ENCODE measurements at regions not wholly inside any gene's neighbourhood (a gene's known extent, or its start where the extent isn't known, plus 50 kb on each side); places are given as distances from the start of the nearest gene placed in this dataset.
A peak's percentile ranks its signal among the peaks of the same experiment; 100 is the strongest.

- no peak for DNase-seq
- intact Hi-C loops (cut with DNase I) = no loop called here
These were observed 55.2 kb downstream of the IRX2 start for GRCh38 chr5:2696156-2696807.

DNA sequence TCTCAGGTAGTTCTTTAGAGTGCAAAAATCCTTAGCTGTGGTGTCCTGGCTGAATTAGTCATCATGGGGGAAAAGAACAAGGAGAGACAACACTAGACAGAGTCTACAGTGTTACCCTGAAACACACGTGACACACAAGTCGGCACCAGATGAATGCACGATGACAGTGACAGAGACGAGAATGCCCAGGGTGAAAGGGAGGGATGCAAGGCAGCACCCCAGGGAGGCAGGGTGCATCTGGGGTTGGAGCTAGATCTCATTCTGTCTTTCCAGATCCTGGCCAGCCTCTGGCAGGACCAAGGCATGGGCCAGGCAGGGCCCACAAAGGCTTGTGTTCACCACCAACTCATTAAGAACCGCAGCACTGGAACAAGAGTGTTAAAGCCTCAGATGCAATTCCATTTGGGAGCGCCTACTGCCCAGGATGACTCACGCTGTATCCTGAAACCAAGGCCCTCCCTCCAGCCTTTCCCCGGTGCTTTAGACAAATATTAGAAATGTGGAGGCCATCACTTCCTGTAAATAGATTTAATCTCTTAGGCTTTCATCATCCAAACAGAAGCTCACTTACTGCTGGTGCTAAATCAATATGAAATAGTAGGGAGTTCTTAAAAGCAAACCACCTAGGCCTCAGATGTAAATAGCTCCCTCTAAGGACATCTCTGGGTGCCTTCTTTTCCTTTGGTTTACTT, 56.1 kb downstream of the IRX2 start:
- no peak for DNase-seq
- intact Hi-C loops (cut with DNase I) = no loop called here

GRCh38 chr5:2691530-2691929, 59.9 kb downstream of the IRX2 start:
- intact Hi-C loops (cut with DNase I) = no loop called here
- DNase-seq = no peak

DNA sequence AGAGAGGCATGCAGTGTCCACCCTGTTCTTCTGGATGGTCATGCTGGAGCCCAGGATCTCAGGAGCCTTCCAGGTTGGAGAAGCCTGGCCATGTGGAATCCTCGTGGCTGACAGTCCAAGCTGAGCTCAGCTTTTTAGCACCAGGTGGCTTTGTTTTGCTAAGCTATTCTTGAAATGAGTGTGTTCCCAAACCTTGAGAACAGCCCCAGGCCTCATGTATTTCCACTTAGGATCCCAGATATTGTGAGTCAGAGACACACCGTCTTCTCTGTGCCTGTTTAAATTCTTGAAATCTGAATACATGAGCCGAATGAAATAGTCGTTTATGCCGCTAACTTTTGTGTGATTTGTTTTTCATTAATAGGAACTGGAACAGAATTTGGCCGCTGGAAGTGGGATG, 61.2 kb downstream of the IRX2 start:
- peak in 2 of 42 donors; percentile 16 to 23 for DNase-seq
- intact Hi-C loops (cut with DNase I) = no loop called here

- intact Hi-C loops (cut with DNase I) = no loop called here
- peak in 2 of 42 donors; percentile 17 to 27 for DNase-seq
These were observed 62.9 kb downstream of the IRX2 start for GRCh38 chr5:2688586-2688985.

DNA sequence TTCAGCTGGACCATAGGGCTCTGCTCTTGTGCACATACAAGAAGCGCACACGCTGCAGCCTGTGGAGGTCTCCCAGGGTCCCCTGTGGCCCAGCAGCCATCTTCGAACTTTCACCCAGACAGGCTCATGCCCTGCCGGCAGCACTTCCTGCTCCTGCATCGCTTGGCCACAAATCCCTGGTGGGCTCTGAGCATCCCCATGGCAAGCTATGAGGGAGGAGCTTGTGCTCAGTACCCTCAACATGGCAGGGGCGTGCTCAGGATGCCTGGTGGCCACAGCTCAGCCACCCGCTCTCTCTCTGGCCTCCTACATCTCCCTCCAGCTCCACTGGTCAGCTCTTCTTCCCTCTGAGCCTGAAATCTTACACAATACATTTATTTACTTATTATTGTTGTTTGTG, 63.7 kb downstream of the IRX2 start:
- DNase-seq = peak in 2 of 42 donors; percentile 17 to 33
- intact Hi-C loops (cut with DNase I) = no loop called here

GRCh38 chr5:2686321-2687124, 65.0 kb downstream of the IRX2 start:
- peak in 21 of 42 donors; percentile 14 to 66 (median 34) for DNase-seq

DNA sequence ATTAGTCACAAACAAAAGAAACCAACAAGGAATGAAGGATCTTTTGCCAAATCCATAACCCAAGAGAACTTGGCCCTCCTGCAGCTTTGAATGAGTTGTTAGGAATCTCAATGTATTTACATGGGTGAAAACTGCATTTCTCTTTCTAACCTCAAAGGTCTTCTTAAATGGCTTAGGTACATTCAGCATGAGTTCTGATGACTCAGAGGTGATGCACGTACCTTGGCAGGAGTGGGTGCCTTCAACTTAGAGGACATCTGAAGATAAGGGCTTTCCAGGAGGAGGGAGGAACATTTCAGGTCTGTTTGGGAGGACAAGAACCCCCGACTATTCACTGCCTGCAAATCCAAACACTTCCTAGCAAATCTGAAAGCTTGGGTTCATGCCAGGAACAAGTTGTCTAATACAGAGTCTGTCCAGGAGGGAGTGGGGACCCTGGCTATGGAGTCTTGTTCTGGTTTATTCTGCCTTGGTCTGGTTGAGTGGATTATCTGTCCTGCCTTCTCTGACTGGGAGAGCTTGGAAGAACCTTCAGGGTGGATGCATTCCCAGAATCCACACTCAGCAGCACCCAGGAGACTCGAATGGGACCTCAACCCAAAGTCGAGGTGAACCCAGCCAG, 65.7 kb downstream of the IRX2 start:
- peak in 2 of 42 donors; percentile 25 to 32 for DNase-seq
- intact Hi-C loops (cut with DNase I) = no loop called here

More at GRCh38 chr5:2686321-2687124, 65.0 kb downstream of the IRX2 start:
- intact Hi-C loops (cut with DNase I) = no loop called here

GRCh38 chr5:2684606-2685005, 66.9 kb downstream of the IRX2 start:
- DNase-seq = peak in 1 of 42 donors; percentile 33
- intact Hi-C loops (cut with DNase I) = no loop called here

- intact Hi-C loops (cut with DNase I) = no loop called here
- peak in 1 of 42 donors; percentile 13 for DNase-seq
These were observed 67.8 kb downstream of the IRX2 start for GRCh38 chr5:2683720-2684119.

GRCh38 chr5:2681476-2681875, 70.0 kb downstream of the IRX2 start:
- intact Hi-C loops (cut with DNase I) = no loop called here
- no peak for DNase-seq

GRCh38 chr5:2680979-2681378, 70.5 kb downstream of the IRX2 start:
- intact Hi-C loops (cut with DNase I) = no loop called here
- DNase-seq = no peak

GRCh38 chr5:2677689-2678088, 73.8 kb downstream of the IRX2 start:
- intact Hi-C loops (cut with DNase I) = no loop called here
- DNase-seq = no peak

GRCh38 chr5:2675548-2675947, 75.9 kb downstream of the IRX2 start:
- peak in 2 of 42 donors; percentile 36 to 38 for DNase-seq
- intact Hi-C loops (cut with DNase I) = no loop called here

GRCh38 chr5:2674456-2674855, 77.0 kb downstream of the IRX2 start:
- peak in 1 of 42 donors; percentile 20 for DNase-seq
- intact Hi-C loops (cut with DNase I) = no loop called here

- DNase-seq = peak in 1 of 42 donors; percentile 34
- intact Hi-C loops (cut with DNase I) = no loop called here
These were observed 80.5 kb downstream of the IRX2 start for GRCh38 chr5:2670940-2671339.

DNA sequence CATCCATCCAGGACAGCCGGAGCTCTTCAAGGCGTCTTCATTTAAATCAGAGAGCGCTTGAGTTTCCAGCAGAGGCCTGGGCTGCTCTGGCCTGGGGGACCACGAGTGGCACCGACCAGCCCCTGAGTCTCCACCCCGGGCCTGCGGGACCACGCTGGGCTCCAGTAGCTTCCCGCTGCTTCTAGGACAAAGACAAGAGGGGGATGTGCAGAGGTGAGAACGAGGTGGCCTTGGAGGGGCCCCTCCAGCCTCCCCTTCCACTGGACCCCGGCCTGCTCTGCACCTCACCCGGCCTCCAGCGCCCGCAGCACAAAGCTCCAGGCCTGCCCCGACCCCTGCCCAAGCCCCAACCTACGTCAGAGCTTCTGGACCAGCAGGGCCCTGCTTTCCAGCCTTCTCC, 81.6 kb downstream of the IRX2 start:
- DNase-seq = peak in 1 of 42 donors; percentile 27
- intact Hi-C loops (cut with DNase I) = no loop called here

- intact Hi-C loops (cut with DNase I) = no loop called here
- DNase-seq = peak in 1 of 42 donors; percentile 7
These were observed 82.2 kb downstream of the IRX2 start for GRCh38 chr5:2669259-2669658.

GRCh38 chr5:2666081-2666480, 85.4 kb downstream of the IRX2 start:
- intact Hi-C loops (cut with DNase I) = no loop called here

DNA sequence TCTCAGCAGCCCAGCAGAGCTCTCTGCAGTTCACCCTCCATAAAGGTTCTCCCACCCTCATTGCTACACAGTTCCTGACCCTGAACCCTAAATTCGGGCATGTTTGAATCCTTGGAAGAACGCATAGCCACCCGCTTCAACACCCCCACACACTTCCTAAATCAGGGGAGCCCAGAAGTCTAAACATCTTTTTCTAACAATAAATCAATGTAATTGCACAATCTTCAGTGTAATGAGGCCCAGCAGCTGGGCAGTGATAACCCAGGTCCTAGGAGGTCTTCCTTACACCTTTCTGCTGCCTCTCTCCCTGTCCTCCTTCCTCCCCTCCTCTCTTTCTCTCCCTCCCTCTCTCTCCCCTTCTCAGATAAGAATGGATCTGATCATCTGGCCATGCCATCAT, 88.0 kb downstream of the IRX2 start:
- intact Hi-C loops (cut with DNase I) = no loop called here
- DNase-seq = peak in 1 of 42 donors; percentile 19

More at GRCh38 chr5:2666081-2666480, 85.4 kb downstream of the IRX2 start:
- DNase-seq = peak in 2 of 42 donors; percentile 28 to 34

Measured in head of caudate nucleus (tissue), 42 donors.